ENCODE measurements at regions not wholly inside any gene's neighbourhood (a gene's known extent, or its start where the extent isn't known, plus 50 kb on each side); places are given as distances from the start of the nearest gene placed in this dataset.

- no peak for TF ChIP-seq CTCF (IDR thresholded peaks at IDR 0.05; ENCODE audit: low read depth, low read length)
- no peak for TF ChIP-seq EZH2phosphoT487 (IDR thresholded peaks at IDR 0.05; ENCODE audit: low read depth)
Measured at GRCh38 chr14:101120641-101121507, 217.4 kb upstream of the RTL1 start.

Measured in OCI-LY3 (cell line).